ENCODE measurements at regions not wholly inside any gene's neighbourhood (a gene's known extent, or its start where the extent isn't known, plus 50 kb on each side); places are given as distances from the start of the nearest gene placed in this dataset.

DNA sequence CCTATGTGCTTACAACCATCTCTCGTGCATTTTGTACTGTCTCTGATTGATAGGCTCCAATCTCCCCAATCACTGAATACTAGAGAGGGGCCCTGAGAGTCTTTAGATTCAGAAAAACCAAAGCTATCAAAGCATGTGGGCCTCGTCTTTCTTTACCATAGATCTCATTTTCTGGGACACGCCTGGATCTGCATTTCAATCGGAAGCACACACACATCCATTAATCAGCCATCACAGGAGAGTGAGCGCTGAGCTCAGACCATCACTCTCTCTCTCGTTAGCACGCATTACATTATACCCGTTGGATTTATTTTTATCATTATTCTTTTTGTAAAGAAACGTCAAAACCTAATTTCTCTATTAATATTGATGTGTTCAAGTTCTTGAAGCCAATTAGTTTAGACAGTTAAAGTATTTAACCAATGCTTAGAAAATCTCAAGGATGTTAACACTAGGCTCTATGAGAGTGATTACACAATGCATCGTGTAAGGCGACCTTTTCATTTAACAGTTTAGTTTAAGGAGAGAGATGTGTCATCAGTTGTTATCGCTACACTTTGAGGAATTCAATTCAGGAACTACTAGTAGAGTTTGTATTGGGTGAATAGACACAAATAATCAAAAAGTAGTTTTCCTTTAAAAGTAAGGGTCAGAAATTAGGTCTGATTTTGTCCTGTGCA is 650.7 kb downstream of the CDH8 start:
- no peak for TF ChIP-seq CTCF (conservative IDR thresholded peaks at IDR 0.05)
- no peak for TF ChIP-seq ZFX (IDR thresholded peaks at IDR 0.05)
